Inflammatory macrophage treated with lipopolysaccharide for 1 hour (primary cell): ENCODE measurements at regions not wholly inside any gene's neighbourhood (a gene's known extent, or its start where the extent isn't known, plus 50 kb on each side); places are given as distances from the start of the nearest gene placed in this dataset.
"Not testable (repeated sequence)": the region's sequence is repeated elsewhere in the genome, so short reads cannot be mapped to it uniquely, and the experiment has no call there.

Source experiments
- DNase-seq, 2 donors: peaks; one replicate each; pipeline ENCODE4 v3.0.0-alpha.2; 2020 to 2022

- DNase-seq = no peak
These were observed 146.5 kb downstream of the SH3BGRL start for GRCh38 chrX:81348388-81348787.

GRCh38 chrX:81354954-81355353, 153.1 kb downstream of the SH3BGRL start:
- DNase-seq = no peak

- peak in 1 of 2 donors; percentile 12 for DNase-seq
These were observed 153.5 kb downstream of the SH3BGRL start for GRCh38 chrX:81355436-81355835.

GRCh38 chrX:81367291-81367690, 165.4 kb downstream of the SH3BGRL start:
- DNase-seq = peak; percentile 48 to 50

GRCh38 chrX:81377329-81377728, 175.4 kb downstream of the SH3BGRL start:
- peak in 1 of 2 donors; percentile 53 for DNase-seq

GRCh38 chrX:81378560-81378959, 176.7 kb downstream of the SH3BGRL start:
- DNase-seq = no peak

GRCh38 chrX:81390237-81390636, 188.3 kb downstream of the SH3BGRL start:
- DNase-seq = no peak

GRCh38 chrX:81392396-81392795, 190.5 kb downstream of the SH3BGRL start:
- peak; percentile 23 to 33 for DNase-seq

- DNase-seq = no peak
These were observed 203.9 kb downstream of the SH3BGRL start for GRCh38 chrX:81405781-81406180.

GRCh38 chrX:81411517-81411916, 209.6 kb downstream of the SH3BGRL start:
- DNase-seq = no peak

GRCh38 chrX:81412428-81412827, 210.5 kb downstream of the SH3BGRL start:
- DNase-seq = no peak

GRCh38 chrX:81412857-81413256, 211.0 kb downstream of the SH3BGRL start:
- DNase-seq = not testable (repeated sequence)

GRCh38 chrX:81414630-81415029, 212.7 kb downstream of the SH3BGRL start:
- peak in 1 of 2 donors; percentile 2 for DNase-seq
